Cardiac fibroblast (primary cell): ENCODE measurements at regions not wholly inside any gene's neighbourhood (a gene's known extent, or its start where the extent isn't known, plus 50 kb on each side); places are given as distances from the start of the nearest gene placed in this dataset.

Source experiments
- DNase-seq, 2 donors: peaks; one replicate each; pipeline versions ENCODE4 v3.0.0 to v3.0.0-alpha.2; 2010; ENCODE audit warnings: low read depth in 2 of 2
- H3K4me3 ChIP-seq, 2 donors: replicated peaks in 1 of 2; 1 replicate in 1 of 2; 2 replicates in 1 of 2; pipeline ENCODE4 v1.5.1; 2011; ENCODE audit warnings: low read depth in 2 of 2, low read length in 2 of 2, mild to moderate bottlenecking in 2 of 2, moderate library complexity in 1 of 2
- TF ChIP-seq, protein P1 (sequence below): IDR thresholded peaks from one replicate; pipeline ENCODE4 v1.5.1; 2011; ENCODE audit warnings: low read depth, mild to moderate bottlenecking, low read length, inconsistent platforms

DNA sequence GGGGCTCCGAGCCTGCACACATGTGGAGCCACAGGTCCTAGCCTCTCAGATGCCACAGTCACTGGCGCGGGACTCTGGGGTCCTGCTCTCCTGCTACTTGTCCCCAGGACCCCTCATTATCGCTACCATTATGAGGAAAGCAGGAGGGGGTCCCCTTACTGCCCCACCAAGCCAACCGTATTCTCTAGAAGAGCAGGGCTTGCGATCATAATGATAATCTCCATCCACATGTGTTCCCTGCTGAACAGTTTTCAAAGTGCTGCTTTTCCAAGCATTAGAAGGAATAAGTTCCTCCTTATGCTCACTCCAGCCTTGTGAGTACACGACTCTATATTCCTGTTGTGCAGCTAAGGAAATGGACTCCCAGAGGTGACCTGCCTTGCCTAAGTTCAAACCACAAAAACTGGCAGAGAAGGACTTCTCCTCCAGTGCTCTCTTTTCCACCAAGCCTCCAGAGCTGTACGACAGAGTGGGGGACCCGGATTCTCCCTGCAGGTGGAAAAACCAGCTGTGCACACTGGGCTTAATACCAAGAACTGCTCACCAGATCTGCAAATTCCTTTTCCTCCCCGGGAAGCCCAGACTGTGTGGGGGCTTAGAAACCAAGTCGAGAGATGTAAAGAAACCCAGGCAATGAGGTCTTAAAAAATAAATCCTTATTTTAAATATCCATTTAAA is 92.8 kb upstream of the DRD2 start:
- DNase-seq: no peak
- no peak overlapping the region for H3K4me3 ChIP-seq
- TF ChIP-seq, protein P1, sequence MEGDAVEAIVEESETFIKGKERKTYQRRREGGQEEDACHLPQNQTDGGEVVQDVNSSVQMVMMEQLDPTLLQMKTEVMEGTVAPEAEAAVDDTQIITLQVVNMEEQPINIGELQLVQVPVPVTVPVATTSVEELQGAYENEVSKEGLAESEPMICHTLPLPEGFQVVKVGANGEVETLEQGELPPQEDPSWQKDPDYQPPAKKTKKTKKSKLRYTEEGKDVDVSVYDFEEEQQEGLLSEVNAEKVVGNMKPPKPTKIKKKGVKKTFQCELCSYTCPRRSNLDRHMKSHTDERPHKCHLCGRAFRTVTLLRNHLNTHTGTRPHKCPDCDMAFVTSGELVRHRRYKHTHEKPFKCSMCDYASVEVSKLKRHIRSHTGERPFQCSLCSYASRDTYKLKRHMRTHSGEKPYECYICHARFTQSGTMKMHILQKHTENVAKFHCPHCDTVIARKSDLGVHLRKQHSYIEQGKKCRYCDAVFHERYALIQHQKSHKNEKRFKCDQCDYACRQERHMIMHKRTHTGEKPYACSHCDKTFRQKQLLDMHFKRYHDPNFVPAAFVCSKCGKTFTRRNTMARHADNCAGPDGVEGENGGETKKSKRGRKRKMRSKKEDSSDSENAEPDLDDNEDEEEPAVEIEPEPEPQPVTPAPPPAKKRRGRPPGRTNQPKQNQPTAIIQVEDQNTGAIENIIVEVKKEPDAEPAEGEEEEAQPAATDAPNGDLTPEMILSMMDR: no peak

- no peak for DNase-seq
- no peak overlapping the region for H3K4me3 ChIP-seq
- TF ChIP-seq, protein P1: no peak
Measured at GRCh38 chr11:113567097-113567496, 91.9 kb upstream of the DRD2 start.

GRCh38 chr11:113564527-113565130 is 89.4 kb upstream of the DRD2 start:
- no peak overlapping the region for H3K4me3 ChIP-seq
- no peak for DNase-seq
- TF ChIP-seq, protein P1: no peak

- TF ChIP-seq, protein P1: no peak
- H3K4me3 ChIP-seq: no peak overlapping the region
- DNase-seq: no peak
Measured at GRCh38 chr11:113563766-113564526, 88.7 kb upstream of the DRD2 start.

- TF ChIP-seq, protein P1: no peak
- H3K4me3 ChIP-seq: no peak overlapping the region
- no peak for DNase-seq
Measured at GRCh38 chr11:113562981-113563461, 87.8 kb upstream of the DRD2 start.

DNA sequence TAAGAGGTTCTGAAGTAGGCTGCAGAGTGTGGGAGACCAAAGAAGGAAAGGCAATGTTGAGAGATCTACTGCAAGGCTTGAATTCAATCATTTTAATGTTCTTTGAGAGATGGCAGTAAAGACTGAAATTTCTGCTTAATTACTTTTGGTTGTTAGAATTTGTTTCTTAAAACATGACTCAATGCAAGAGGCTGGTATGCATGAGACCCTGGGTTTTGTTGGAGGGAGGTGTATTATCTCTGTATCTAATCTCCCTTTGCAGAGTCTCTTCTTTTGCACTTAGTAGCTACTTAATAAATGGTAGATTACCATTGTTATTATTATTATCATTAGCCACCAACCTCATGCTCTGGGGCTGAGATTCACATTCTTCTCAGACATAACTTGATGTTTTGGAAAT is 87.4 kb upstream of the DRD2 start:
- no peak for DNase-seq
- TF ChIP-seq, protein P1: no peak
- no peak overlapping the region for H3K4me3 ChIP-seq
